ENCODE measurements at regions not wholly inside any gene's neighbourhood (a gene's known extent, or its start where the extent isn't known, plus 50 kb on each side); places are given as distances from the start of the nearest gene placed in this dataset.

- no peak overlapping the region for H3K18ac ChIP-seq (ENCODE audit: low read length)
- no CpG with 5 or more reads among the region's 11 CpGs for WGBS, 2 donors (ENCODE audit: extremely low coverage in 2 of 2, insufficient read length in 2 of 2, insufficient replicate concordance in 1 of 2)
- H3K79me1 ChIP-seq (ENCODE audit: low read depth, low read length): no peaks in the 10 kb centered on the region
- no peak overlapping the region for H3K14ac ChIP-seq (ENCODE audit: low read length)
- no peak overlapping the region for H2AFZ ChIP-seq (ENCODE audit: low read length)
- DNase-seq (ENCODE audit: low spot score): no peak
- no peak overlapping the region for H3K4me2 ChIP-seq (ENCODE audit: insufficient read depth, low read length, poor library complexity, severe bottlenecking)
- H3K23ac ChIP-seq (ENCODE audit: low read depth, low read length, poor library complexity): no peak overlapping the region
- no peak overlapping the region for H3K4me3 ChIP-seq (ENCODE audit: low read length in 2 of 2)
- no peak overlapping the region for H4K8ac ChIP-seq (ENCODE audit: low read depth, low read length)
- no peak overlapping the region for H3K27ac ChIP-seq (replicated peaks; ENCODE audit: low read length)
- no peak overlapping the region for H2BK15ac ChIP-seq (ENCODE audit: low read length)
- no peak overlapping the region for H4K91ac ChIP-seq (ENCODE audit: low read depth, low read length, poor library complexity)
- H3K27me3 ChIP-seq (ENCODE audit: control insufficient read depth in 3 of 3, insufficient read depth in 3 of 3, low read depth in 1 of 3, low read length in 3 of 3): no peaks in the 10 kb centered on the region
- no peaks in the 10 kb centered on the region for H3K4me1 ChIP-seq (ENCODE audit: control insufficient read depth in 2 of 2, insufficient read depth in 1 of 2, low read depth in 1 of 2, low read length in 2 of 2)
- no peaks in the 10 kb centered on the region for H3K9me3 ChIP-seq (replicated peaks in 1 of 2; ENCODE audit: control insufficient read depth in 2 of 2, insufficient read depth in 1 of 2, low read depth in 1 of 2, low read length in 2 of 2)
- no peak overlapping the region for H2AK5ac ChIP-seq (ENCODE audit: low read depth, low read length)
- no peak overlapping the region for H3K4ac ChIP-seq (ENCODE audit: low read length)
- no peak overlapping the region for H3K9ac ChIP-seq (ENCODE audit: low read depth, low read length, poor library complexity)
- no peaks in the 10 kb centered on the region for H3K36me3 ChIP-seq (replicated peaks in 1 of 2; ENCODE audit: control insufficient read depth in 2 of 2, insufficient read depth in 2 of 2, low read length in 2 of 2)
- H2BK12ac ChIP-seq (ENCODE audit: low read length): no peak overlapping the region
- no peak overlapping the region for H2BK5ac ChIP-seq (ENCODE audit: low read length)
- H2BK120ac ChIP-seq (ENCODE audit: low read depth, low read length): no peak overlapping the region
Measured at GRCh38 chr6:135673501-135674309, 176.2 kb upstream of the AHI1 start.

- Histone ChIP-seq H2BK12ac (ENCODE audit: low read length) (no peak overlapping the region), H2AK5ac (ENCODE audit: low read depth, low read length) (no peak overlapping the region)
Measured at GRCh38 chr6:135675026-135675425, 176.5 kb upstream of the PDE7B start.

GRCh38 chr6:135675862-135676261 is 175.6 kb upstream of the PDE7B start:
- no peaks in the 10 kb centered on the region for H3K9me3 ChIP-seq (replicated peaks in 1 of 2; ENCODE audit: control insufficient read depth in 2 of 2, insufficient read depth in 1 of 2, low read depth in 1 of 2, low read length in 2 of 2)

More at GRCh38 chr6:135675026-135675425, 176.5 kb upstream of the PDE7B start:
- no peaks in the 10 kb centered on the region for H3K27me3 ChIP-seq (ENCODE audit: control insufficient read depth in 3 of 3, insufficient read depth in 3 of 3, low read depth in 1 of 3, low read length in 3 of 3)
- no peak overlapping the region for H3K4me3 ChIP-seq (ENCODE audit: low read length in 2 of 2)
- H2BK15ac ChIP-seq (ENCODE audit: low read length): no peak overlapping the region
- H3K18ac ChIP-seq (ENCODE audit: low read length): no peak overlapping the region
- no peak overlapping the region for H3K9ac ChIP-seq (ENCODE audit: low read depth, low read length, poor library complexity)
- WGBS, 2 donors (ENCODE audit: extremely low coverage in 2 of 2, insufficient read length in 2 of 2, insufficient replicate concordance in 1 of 2): no CpG with 5 or more reads among the region's 2 CpGs
- no peaks in the 10 kb centered on the region for H3K36me3 ChIP-seq (replicated peaks in 1 of 2; ENCODE audit: control insufficient read depth in 2 of 2, insufficient read depth in 2 of 2, low read length in 2 of 2)
- H3K14ac ChIP-seq (ENCODE audit: low read length): no peak overlapping the region
- H3K9me3 ChIP-seq (replicated peaks in 1 of 2; ENCODE audit: control insufficient read depth in 2 of 2, insufficient read depth in 1 of 2, low read depth in 1 of 2, low read length in 2 of 2): no peaks in the 10 kb centered on the region
- H2BK5ac ChIP-seq (ENCODE audit: low read length): no peak overlapping the region
- H3K4ac ChIP-seq (ENCODE audit: low read length): no peak overlapping the region
- H3K23ac ChIP-seq (ENCODE audit: low read depth, low read length, poor library complexity): no peak overlapping the region
- H3K4me2 ChIP-seq (ENCODE audit: insufficient read depth, low read length, poor library complexity, severe bottlenecking): no peak overlapping the region
- DNase-seq (ENCODE audit: low spot score): no peak
- H3K4me1 ChIP-seq (ENCODE audit: control insufficient read depth in 2 of 2, insufficient read depth in 1 of 2, low read depth in 1 of 2, low read length in 2 of 2): no peaks in the 10 kb centered on the region
- no peak overlapping the region for H4K91ac ChIP-seq (ENCODE audit: low read depth, low read length, poor library complexity)
- H4K8ac ChIP-seq (ENCODE audit: low read depth, low read length): no peak overlapping the region
- H3K27ac ChIP-seq (replicated peaks; ENCODE audit: low read length): no peak overlapping the region
- no peaks in the 10 kb centered on the region for H3K79me1 ChIP-seq (ENCODE audit: low read depth, low read length)
- no peak overlapping the region for H2BK120ac ChIP-seq (ENCODE audit: low read depth, low read length)
- no peak overlapping the region for H2AFZ ChIP-seq (ENCODE audit: low read length)

GRCh38 chr6:135680964-135681913 is 170.3 kb upstream of the PDE7B start:
- no peak overlapping the region for H4K8ac ChIP-seq (ENCODE audit: low read depth, low read length)
- no peak overlapping the region for H3K9ac ChIP-seq (ENCODE audit: low read depth, low read length, poor library complexity)
- H3K27ac ChIP-seq (replicated peaks; ENCODE audit: low read length): no peak overlapping the region
- no peak for DNase-seq (ENCODE audit: low spot score)
- H3K36me3 ChIP-seq (replicated peaks in 1 of 2; ENCODE audit: control insufficient read depth in 2 of 2, insufficient read depth in 2 of 2, low read length in 2 of 2): no peaks in the 10 kb centered on the region
- H3K14ac ChIP-seq (ENCODE audit: low read length): no peak overlapping the region
- H2BK15ac ChIP-seq (ENCODE audit: low read length): no peak overlapping the region
- H3K4me1 ChIP-seq (ENCODE audit: control insufficient read depth in 2 of 2, insufficient read depth in 1 of 2, low read depth in 1 of 2, low read length in 2 of 2): no peaks in the 10 kb centered on the region
- no peaks in the 10 kb centered on the region for H3K27me3 ChIP-seq (ENCODE audit: control insufficient read depth in 3 of 3, insufficient read depth in 3 of 3, low read depth in 1 of 3, low read length in 3 of 3)
- no peak overlapping the region for H3K4ac ChIP-seq (ENCODE audit: low read length)
- H2BK12ac ChIP-seq (ENCODE audit: low read length): no peak overlapping the region
- no peak overlapping the region for H2AFZ ChIP-seq (ENCODE audit: low read length)
- no peak overlapping the region for H2BK120ac ChIP-seq (ENCODE audit: low read depth, low read length)
- no peaks in the 10 kb centered on the region for H3K9me3 ChIP-seq (replicated peaks in 1 of 2; ENCODE audit: control insufficient read depth in 2 of 2, insufficient read depth in 1 of 2, low read depth in 1 of 2, low read length in 2 of 2)
- H3K79me1 ChIP-seq (ENCODE audit: low read depth, low read length): no peaks in the 10 kb centered on the region
- no peak overlapping the region for H3K4me2 ChIP-seq (ENCODE audit: insufficient read depth, low read length, poor library complexity, severe bottlenecking)
- H3K18ac ChIP-seq (ENCODE audit: low read length): no peak overlapping the region
- no peak overlapping the region for H4K91ac ChIP-seq (ENCODE audit: low read depth, low read length, poor library complexity)
- WGBS, 2 donors (ENCODE audit: extremely low coverage in 2 of 2, insufficient read length in 2 of 2, insufficient replicate concordance in 1 of 2): no CpG with 5 or more reads among the region's 2 CpGs
- H2BK5ac ChIP-seq (ENCODE audit: low read length): no peak overlapping the region
- no peak overlapping the region for H3K23ac ChIP-seq (ENCODE audit: low read depth, low read length, poor library complexity)
- no peak overlapping the region for H3K4me3 ChIP-seq (ENCODE audit: low read length in 2 of 2)
- no peak overlapping the region for H2AK5ac ChIP-seq (ENCODE audit: low read depth, low read length)

More at GRCh38 chr6:135675862-135676261, 175.6 kb upstream of the PDE7B start:
- Histone ChIP-seq H3K27ac (replicated peaks; ENCODE audit: low read length) (no peak overlapping the region), H4K91ac (ENCODE audit: low read depth, low read length, poor library complexity) (no peak overlapping the region), H2BK120ac (ENCODE audit: low read depth, low read length) (no peak overlapping the region), H2BK15ac (ENCODE audit: low read length) (no peak overlapping the region), H2AK5ac (ENCODE audit: low read depth, low read length) (no peak overlapping the region), H3K4me2 (ENCODE audit: insufficient read depth, low read length, poor library complexity, severe bottlenecking) (no peak overlapping the region), H2AFZ (ENCODE audit: low read length) (no peak overlapping the region), H2BK12ac (ENCODE audit: low read length) (no peak overlapping the region), H3K4me3 (ENCODE audit: low read length in 2 of 2) (no peak overlapping the region), H3K27me3 (ENCODE audit: control insufficient read depth in 3 of 3, insufficient read depth in 3 of 3, low read depth in 1 of 3, low read length in 3 of 3) (no peaks in the 10 kb centered on the region), H3K9ac (ENCODE audit: low read depth, low read length, poor library complexity) (no peak overlapping the region), H2BK5ac (ENCODE audit: low read length) (no peak overlapping the region), H3K79me1 (ENCODE audit: low read depth, low read length) (no peaks in the 10 kb centered on the region), H4K8ac (ENCODE audit: low read depth, low read length) (no peak overlapping the region), H3K23ac (ENCODE audit: low read depth, low read length, poor library complexity) (no peak overlapping the region), H3K4me1 (ENCODE audit: control insufficient read depth in 2 of 2, insufficient read depth in 1 of 2, low read depth in 1 of 2, low read length in 2 of 2) (no peaks in the 10 kb centered on the region), H3K4ac (ENCODE audit: low read length) (no peak overlapping the region), H3K14ac (ENCODE audit: low read length) (no peak overlapping the region), H3K18ac (ENCODE audit: low read length) (no peak overlapping the region), H3K36me3 (replicated peaks in 1 of 2; ENCODE audit: control insufficient read depth in 2 of 2, insufficient read depth in 2 of 2, low read length in 2 of 2) (no peaks in the 10 kb centered on the region)
- peak; percentile 56 for DNase-seq (ENCODE audit: low spot score)
- WGBS, 2 donors (ENCODE audit: extremely low coverage in 2 of 2, insufficient read length in 2 of 2, insufficient replicate concordance in 1 of 2): no CpG with 5 or more reads among the region's 1 CpG
